KMS-11 (cell line): ENCODE measurements at regions not wholly inside any gene's neighbourhood (a gene's known extent, or its start where the extent isn't known, plus 50 kb on each side); places are given as distances from the start of the nearest gene placed in this dataset.

ENCODE experiments used
- H2AFZ ChIP-seq: fragments of 200-600 bp; sonication (generic); 2 replicates; pipeline ENCODE4 v1.6.1; 2016; ENCODE audit warnings: antibody characterized with exemption, mixed run types, low read depth
- H3K27ac ChIP-seq: fragments of 200-600 bp; sonication (generic); 2 replicates; pipeline ENCODE4 v1.6.1; 2016; ENCODE audit warnings: mild to moderate bottlenecking, mixed run types
- H3K27me3 ChIP-seq: fragments of 200-600 bp; sonication (generic); 2 replicates; pipeline ENCODE4 v1.6.1; 2017; ENCODE audit warnings: mild to moderate bottlenecking, low read depth, mixed run types, moderate library complexity; ENCODE audit not compliant: insufficient read depth
- H3K36me3 ChIP-seq: fragments of 200-600 bp; sonication (generic); 2 replicates; pipeline ENCODE4 v1.6.1; 2017; ENCODE audit warnings: mild to moderate bottlenecking, mixed run types; ENCODE audit not compliant: insufficient read depth
- H3K4me1 ChIP-seq: fragments of 200-600 bp; sonication (generic); 2 replicates; pipeline ENCODE4 v1.6.1; 2016; ENCODE audit warnings: mild to moderate bottlenecking, low read depth, mixed run types; ENCODE audit not compliant: poor library complexity, severe bottlenecking
- H3K4me2 ChIP-seq: fragments of 200-600 bp; sonication (generic); 2 replicates; pipeline ENCODE4 v1.7.0; 2016; ENCODE audit warnings: mild to moderate bottlenecking, mixed run types
- H3K4me3 ChIP-seq: fragments of 200-600 bp; sonication (generic); IDR thresholded peaks from 2 replicates; pipeline ENCODE4 v1.6.1; 2017; ENCODE audit warnings: low read depth, low read length, mixed read lengths; ENCODE audit not compliant: insufficient read depth
- H3K79me2 ChIP-seq: fragments of 200-600 bp; sonication (generic); 2 replicates; pipeline ENCODE4 v1.6.1; 2016; ENCODE audit warnings: low read depth, mixed run types; ENCODE audit not compliant: insufficient read depth
- H3K9ac ChIP-seq: fragments of 200-600 bp; sonication (generic); 2 replicates; pipeline ENCODE4 v1.6.1; 2016; ENCODE audit warnings: mild to moderate bottlenecking, mixed run types
- H4K20me1 ChIP-seq: fragments of 200-600 bp; sonication (generic); 2 replicates; pipeline ENCODE4 v1.6.1; 2016; ENCODE audit warnings: mild to moderate bottlenecking, mixed run types; ENCODE audit not compliant: insufficient read depth
- CTCF ChIP-seq: fragments of 200-600 bp; sonication (generic); conservative IDR thresholded peaks from 2 replicates; pipeline ENCODE4 v1.6.1; 2017; ENCODE audit warnings: low read depth, mild to moderate bottlenecking, antibody characterized with exemption, low read length, moderate library complexity, mixed read lengths

GRCh38 chr4:24312261-24312913 lies 272.0 kb downstream of the DHX15 start:
- Histone ChIP-seq H2AFZ (no peak overlapping the region), H3K27ac (no peak overlapping the region), H3K36me3 (no peaks in the 10 kb centered on the region), H3K79me2 (no peaks in the 10 kb centered on the region), H3K4me1 (no peaks in the 10 kb centered on the region), H3K4me3 (no peak overlapping the region), H3K4me2 (no peak overlapping the region), H3K27me3 (no peaks in the 10 kb centered on the region), H4K20me1 (no peaks in the 10 kb centered on the region), H3K9ac (no peak overlapping the region)
- no peak for TF ChIP-seq CTCF

- Histone ChIP-seq H3K27me3 (no peaks in the 10 kb centered on the region), H2AFZ (no peak overlapping the region), H4K20me1 (no peaks in the 10 kb centered on the region), H3K27ac (no peak overlapping the region), H3K4me3 (no peak overlapping the region), H3K4me2 (no peak overlapping the region), H3K36me3 (no peaks in the 10 kb centered on the region), H3K4me1 (no peaks in the 10 kb centered on the region), H3K9ac (no peak overlapping the region), H3K79me2 (no peaks in the 10 kb centered on the region)
- TF ChIP-seq CTCF: no peak
These were observed 280.4 kb downstream of the DHX15 start for GRCh38 chr4:24303926-24304325.

GRCh38 chr4:24298911-24299310 lies 285.4 kb downstream of the DHX15 start:
- H3K4me1 ChIP-seq: no peaks in the 10 kb centered on the region
- H3K4me3 ChIP-seq: no peak overlapping the region
- H3K27me3 ChIP-seq: no peaks in the 10 kb centered on the region
- H3K36me3 ChIP-seq: no peaks in the 10 kb centered on the region
- H3K4me2 ChIP-seq: no peak overlapping the region
- no peak overlapping the region for H3K27ac ChIP-seq
- no peak overlapping the region for H3K9ac ChIP-seq
- no peaks in the 10 kb centered on the region for H4K20me1 ChIP-seq
- H3K79me2 ChIP-seq: no peaks in the 10 kb centered on the region
- no peak for TF ChIP-seq CTCF
- H2AFZ ChIP-seq: no peak overlapping the region

- no peak for TF ChIP-seq CTCF
- H3K27me3 ChIP-seq: no peaks in the 10 kb centered on the region
These were observed 297.3 kb downstream of the DHX15 start for GRCh38 chr4:24287096-24287495.

More at GRCh38 chr4:24287096-24287495, 297.3 kb downstream of the DHX15 start:
- no peaks in the 10 kb centered on the region for H3K4me1 ChIP-seq
- no peak overlapping the region for H3K9ac ChIP-seq
- H2AFZ ChIP-seq: no peak overlapping the region
- H3K4me2 ChIP-seq: no peak overlapping the region
- H3K79me2 ChIP-seq: no peaks in the 10 kb centered on the region
- no peaks in the 10 kb centered on the region for H4K20me1 ChIP-seq
- H3K4me3 ChIP-seq: no peak overlapping the region
- H3K27ac ChIP-seq: no peak overlapping the region
- H3K36me3 ChIP-seq: no peaks in the 10 kb centered on the region
